Smooth muscle cell (in vitro differentiated cells): ENCODE measurements at regions not wholly inside any gene's neighbourhood (a gene's known extent, or its start where the extent isn't known, plus 50 kb on each side); places are given as distances from the start of the nearest gene placed in this dataset.

Source experiments
- DNase-seq: peaks from one replicate; lab custom pipeline; 2025; ENCODE audit not compliant: unreplicated experiment; lab: John Stamatoyannopoulos, UW
- H2AFZ ChIP-seq: fragments of 200-600 bp; sonication (generic); 2 replicates; pipeline ENCODE4 v1.6.0; 2016; ENCODE audit warnings: antibody characterized with exemption, low read depth, mild to moderate bottlenecking
- H3F3A ChIP-seq: fragments of 200-600 bp; sonication (generic); 2 replicates; pipeline ENCODE4 v1.6.0; 2017; ENCODE audit warnings: antibody characterized with exemption, low read depth
- H3K27ac ChIP-seq: fragments of 200-600 bp; sonication (generic); 2 replicates; pipeline ENCODE4 v1.5.1; 2016; ENCODE audit warnings: low read depth, mild to moderate bottlenecking
- H3K27me3 ChIP-seq: fragments of 200-600 bp; sonication (generic); 2 replicates; pipeline ENCODE4 v1.6.1; 2016; ENCODE audit warnings: low read depth, mild to moderate bottlenecking
- H3K36me3 ChIP-seq: fragments of 200-600 bp; sonication (generic); 2 replicates; pipeline ENCODE4 v1.5.1; 2016; ENCODE audit warnings: low read depth
- H3K4me1 ChIP-seq: fragments of 200-600 bp; sonication (generic); 2 replicates; pipeline ENCODE4 v1.5.1; 2016; ENCODE audit warnings: low read depth
- H3K4me2 ChIP-seq: fragments of 200-600 bp; sonication (generic); 2 replicates; pipeline ENCODE4 v1.6.0; 2016; ENCODE audit warnings: mild to moderate bottlenecking
- H3K4me3 ChIP-seq: fragments of 200-600 bp; sonication (generic); 2 replicates; pipeline ENCODE4 v1.5.1; 2016; ENCODE audit warnings: mild to moderate bottlenecking
- H3K79me2 ChIP-seq: fragments of 200-600 bp; sonication (generic); 2 replicates; pipeline ENCODE4 v1.6.0; 2016; ENCODE audit warnings: low read depth, mild to moderate bottlenecking
- H3K9ac ChIP-seq: fragments of 200-600 bp; sonication (generic); 2 replicates; pipeline ENCODE4 v1.6.0; 2016; ENCODE audit warnings: low read depth
- H3K9me3 ChIP-seq: fragments of 200-600 bp; sonication (generic); replicated peaks from 2 replicates; pipeline ENCODE4 v1.5.1; 2016; ENCODE audit warnings: low read depth
- H4K20me1 ChIP-seq: fragments of 200-600 bp; sonication (generic); 2 replicates; pipeline ENCODE4 v1.6.0; 2016; ENCODE audit warnings: low read depth
- WGBS: methylation state at CpG from one replicate; pipeline ENCODE4 v1.1.7; 2016; ENCODE audit warnings: low lambda C conversion rate; 5-methylcytosine and 5-hydroxymethylcytosine counted together
- TF ChIP-seq, protein P1 (sequence below): fragments of 200-600 bp; sonication (generic); IDR thresholded peaks from 2 replicates; pipeline ENCODE4 v1.5.1; 2017; ENCODE audit warnings: borderline replicate concordance, mild to moderate bottlenecking, antibody characterized with exemption; ENCODE audit not compliant: insufficient read depth, poor library complexity, severe bottlenecking

DNA sequence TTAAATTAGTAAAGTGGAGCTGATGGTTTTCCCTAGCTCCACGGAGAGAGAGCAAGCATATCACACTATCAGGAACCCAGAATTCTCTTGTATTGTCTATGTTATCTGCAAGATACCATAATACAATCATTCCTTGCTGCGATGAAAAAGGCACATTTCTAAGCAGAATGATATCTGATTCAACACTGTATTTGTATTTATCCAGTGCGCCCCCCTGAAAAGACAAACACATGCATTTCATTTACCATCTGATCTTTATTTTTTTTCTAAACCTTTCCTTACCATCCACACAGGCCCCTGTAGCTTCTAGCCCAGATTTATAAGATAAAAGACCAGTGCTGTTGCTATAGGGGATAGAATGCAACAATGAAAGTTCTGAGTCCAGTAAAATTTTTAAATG lies 420.6 kb downstream of the TDRD15 start:
- Histone ChIP-seq H3K9me3 (no peaks in the 10 kb centered on the region), H3K27me3 (no peaks in the 10 kb centered on the region), H3K4me2 (no peak overlapping the region), H3K36me3 (no peaks in the 10 kb centered on the region), H3F3A (no peaks in the 10 kb centered on the region), H3K4me1 (no peaks in the 10 kb centered on the region), H3K4me3 (no peak overlapping the region), H3K27ac (no peak overlapping the region), H3K79me2 (no peaks in the 10 kb centered on the region), H2AFZ (no peak overlapping the region), H3K9ac (no peak overlapping the region), H4K20me1 (no peaks in the 10 kb centered on the region)
- WGBS = 87% methylated on average over 3 of the region's 3 CpGs
- TF ChIP-seq, protein P1, sequence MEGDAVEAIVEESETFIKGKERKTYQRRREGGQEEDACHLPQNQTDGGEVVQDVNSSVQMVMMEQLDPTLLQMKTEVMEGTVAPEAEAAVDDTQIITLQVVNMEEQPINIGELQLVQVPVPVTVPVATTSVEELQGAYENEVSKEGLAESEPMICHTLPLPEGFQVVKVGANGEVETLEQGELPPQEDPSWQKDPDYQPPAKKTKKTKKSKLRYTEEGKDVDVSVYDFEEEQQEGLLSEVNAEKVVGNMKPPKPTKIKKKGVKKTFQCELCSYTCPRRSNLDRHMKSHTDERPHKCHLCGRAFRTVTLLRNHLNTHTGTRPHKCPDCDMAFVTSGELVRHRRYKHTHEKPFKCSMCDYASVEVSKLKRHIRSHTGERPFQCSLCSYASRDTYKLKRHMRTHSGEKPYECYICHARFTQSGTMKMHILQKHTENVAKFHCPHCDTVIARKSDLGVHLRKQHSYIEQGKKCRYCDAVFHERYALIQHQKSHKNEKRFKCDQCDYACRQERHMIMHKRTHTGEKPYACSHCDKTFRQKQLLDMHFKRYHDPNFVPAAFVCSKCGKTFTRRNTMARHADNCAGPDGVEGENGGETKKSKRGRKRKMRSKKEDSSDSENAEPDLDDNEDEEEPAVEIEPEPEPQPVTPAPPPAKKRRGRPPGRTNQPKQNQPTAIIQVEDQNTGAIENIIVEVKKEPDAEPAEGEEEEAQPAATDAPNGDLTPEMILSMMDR = no peak
- DNase-seq = no peak

DNA sequence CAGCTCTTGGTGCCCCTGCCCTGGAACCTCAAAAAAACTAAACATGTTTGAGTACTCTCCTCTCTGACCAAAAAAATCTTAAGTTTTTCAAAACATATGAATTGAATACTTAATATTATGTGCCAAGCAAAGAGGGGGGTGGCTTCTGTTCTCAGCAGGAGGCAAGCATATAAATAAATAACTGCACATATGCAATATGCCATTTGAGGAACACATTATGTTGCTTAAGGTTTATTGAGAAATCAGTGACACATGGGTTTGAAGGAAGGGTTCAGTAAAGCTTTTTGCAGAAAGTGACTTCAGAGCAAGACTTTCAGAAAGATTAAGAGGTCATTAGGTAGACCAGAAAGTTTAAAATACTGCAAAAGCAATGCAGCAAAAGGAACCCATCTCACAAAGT lies 429.2 kb downstream of the TDRD15 start:
- DNase-seq = no peak
- Histone ChIP-seq H3K4me3 (no peak overlapping the region), H3F3A (no peaks in the 10 kb centered on the region), H3K4me1 (no peaks in the 10 kb centered on the region), H3K9ac (no peak overlapping the region), H3K79me2 (no peaks in the 10 kb centered on the region), H3K9me3 (no peaks in the 10 kb centered on the region), H4K20me1 (no peaks in the 10 kb centered on the region), H3K4me2 (no peak overlapping the region), H3K27me3 (no peaks in the 10 kb centered on the region), H2AFZ (no peak overlapping the region), H3K36me3 (no peaks in the 10 kb centered on the region), H3K27ac (no peak overlapping the region)
- TF ChIP-seq, protein P1 = no peak

DNA sequence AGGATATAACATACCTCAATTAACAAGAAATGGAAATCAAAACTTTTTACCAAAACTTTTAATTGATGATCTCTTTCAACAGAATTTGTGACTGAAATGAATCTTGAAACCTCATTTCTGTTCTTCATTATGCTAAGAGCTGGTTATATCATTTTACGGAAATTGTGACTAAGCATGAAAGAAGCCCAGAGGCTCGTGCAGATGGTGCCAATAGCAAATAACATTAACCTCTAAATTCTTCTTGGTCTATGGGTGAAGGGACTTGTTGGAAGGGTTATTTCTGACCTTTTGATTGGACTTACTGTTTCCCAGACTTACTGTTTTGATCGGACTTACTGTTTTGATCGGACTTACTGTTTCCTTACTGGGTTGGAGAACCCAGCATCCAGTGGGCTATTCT lies 435.6 kb downstream of the TDRD15 start:
- TF ChIP-seq, protein P1 = no peak

DNA sequence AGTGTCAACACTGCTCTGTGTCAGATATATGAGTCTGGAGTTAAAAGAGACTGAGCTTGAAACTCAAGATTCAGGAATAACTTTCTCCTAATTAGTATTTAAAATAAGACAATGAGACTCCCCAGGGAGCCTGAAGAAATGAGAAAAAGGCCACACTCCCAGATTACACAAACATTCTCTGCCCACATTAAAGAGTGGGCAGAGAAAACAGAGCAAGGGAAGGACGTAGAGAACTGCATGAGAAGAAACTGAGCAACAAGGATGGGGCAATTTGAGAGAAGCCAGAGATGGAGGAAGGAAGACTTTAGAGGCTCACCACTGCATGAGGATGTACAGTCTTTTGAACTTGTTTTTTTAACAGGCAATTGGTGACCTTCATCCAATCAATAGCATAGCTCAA lies 438.2 kb downstream of the TDRD15 start:
- H3K9ac ChIP-seq = no peak overlapping the region
- H3K9me3 ChIP-seq = no peaks in the 10 kb centered on the region
- H3F3A ChIP-seq = no peaks in the 10 kb centered on the region
- H3K4me1 ChIP-seq = no peaks in the 10 kb centered on the region
- TF ChIP-seq, protein P1 = no peak
- WGBS = 0% methylated on average over 1 of the region's 1 CpG
- H3K79me2 ChIP-seq = no peaks in the 10 kb centered on the region
- H4K20me1 ChIP-seq = no peaks in the 10 kb centered on the region
- no peaks in the 10 kb centered on the region for H3K36me3 ChIP-seq
- H3K4me2 ChIP-seq = no peak overlapping the region
- no peak overlapping the region for H3K27ac ChIP-seq
- H2AFZ ChIP-seq = no peak overlapping the region
- H3K4me3 ChIP-seq = no peak overlapping the region
- no peaks in the 10 kb centered on the region for H3K27me3 ChIP-seq
- DNase-seq = no peak

More for the DNA sequence above, 435.6 kb downstream of the TDRD15 start:
- Histone ChIP-seq H3K4me2 (no peak overlapping the region), H3K4me3 (no peak overlapping the region), H4K20me1 (no peaks in the 10 kb centered on the region), H3K79me2 (no peaks in the 10 kb centered on the region), H3K27ac (no peak overlapping the region), H3K36me3 (no peaks in the 10 kb centered on the region), H3F3A (no peaks in the 10 kb centered on the region), H3K9ac (no peak overlapping the region), H3K27me3 (no peaks in the 10 kb centered on the region), H3K4me1 (no peaks in the 10 kb centered on the region), H3K9me3 (no peaks in the 10 kb centered on the region), H2AFZ (no peak overlapping the region)
- 67% methylated on average over 4 of the region's 4 CpGs for WGBS
- no peak for DNase-seq
